ENCODE measurements at regions not wholly inside any gene's neighbourhood (a gene's known extent, or its start where the extent isn't known, plus 50 kb on each side); places are given as distances from the start of the nearest gene placed in this dataset.

GRCh38 chr4:13178621-13179020 is 305.5 kb downstream of the RAB28 start:
- H3K4me2 ChIP-seq (ENCODE audit: control insufficient read depth, extremely low read depth, insufficient read depth, low read depth, low read length), result no peak overlapping the region
- H3K27me3 ChIP-seq (ENCODE audit: control insufficient read depth, extremely low read depth, insufficient read depth, low read length), result no peaks in the 10 kb centered on the region
- dilution Hi-C loops (cut with MboI; ENCODE audit: extremely low pct_ligation_motif_present, low sequenced_read_pairs), result no loop called here
- no peaks in the 10 kb centered on the region for H3K9me1 ChIP-seq (ENCODE audit: control insufficient read depth, extremely low read depth, insufficient read depth, low read length)
- H3K27ac ChIP-seq (ENCODE audit: control insufficient read depth, insufficient read depth, low read length), result no peak overlapping the region
- no peaks in the 10 kb centered on the region for H3K79me2 ChIP-seq (ENCODE audit: control insufficient read depth, insufficient read depth, low read length)
- no peak overlapping the region for H3K9ac ChIP-seq (ENCODE audit: control insufficient read depth, extremely low read depth, insufficient read depth, low read length)
- DNase-seq (ENCODE audit: low read depth, low spot score), result no peak
- H3K4me1 ChIP-seq (ENCODE audit: control insufficient read depth, extremely low read depth, insufficient read depth, low read length), result no peaks in the 10 kb centered on the region
- no peaks in the 10 kb centered on the region for H3K9me3 ChIP-seq (ENCODE audit: control insufficient read depth, low read depth, low read length)
- FAIRE-seq, result no peak
- H3K4me3 ChIP-seq (ENCODE audit: control insufficient read depth in 2 of 3, extremely low read depth in 1 of 3, insufficient read depth in 2 of 3, low read depth in 1 of 3, low read length in 3 of 3), result no peak overlapping the region
- no peaks in the 10 kb centered on the region for H3K36me3 ChIP-seq (ENCODE audit: control insufficient read depth in 2 of 2, extremely low read depth in 1 of 2, insufficient read depth in 2 of 2, low read length in 2 of 2)
- no peak overlapping the region for H2AFZ ChIP-seq (ENCODE audit: control insufficient read depth, low read length)
- TF ChIP-seq EZH2 (IDR thresholded peaks at IDR 0.05; ENCODE audit: low read length) (no peak), CTCF (optimal IDR thresholded peaks at IDR 0.05 in 1 of 3, IDR thresholded peaks at IDR 0.05 in 1 of 3, conservative IDR thresholded peaks at IDR 0.05 in 1 of 3; ENCODE audit: extremely low read depth in 1 of 3, insufficient read depth in 2 of 3, low read length in 3 of 3) (no peak)
- H4K20me1 ChIP-seq (ENCODE audit: control insufficient read depth, extremely low read depth, insufficient read depth, low read length), result no peaks in the 10 kb centered on the region

- Histone ChIP-seq H3K27ac (ENCODE audit: control insufficient read depth, insufficient read depth, low read length) (no peak overlapping the region), H3K4me2 (ENCODE audit: control insufficient read depth, extremely low read depth, insufficient read depth, low read depth, low read length) (no peak overlapping the region), H3K36me3 (ENCODE audit: control insufficient read depth in 2 of 2, extremely low read depth in 1 of 2, insufficient read depth in 2 of 2, low read length in 2 of 2) (no peaks in the 10 kb centered on the region), H2AFZ (ENCODE audit: control insufficient read depth, low read length) (no peak overlapping the region), H4K20me1 (ENCODE audit: control insufficient read depth, extremely low read depth, insufficient read depth, low read length) (no peaks in the 10 kb centered on the region), H3K27me3 (ENCODE audit: control insufficient read depth, extremely low read depth, insufficient read depth, low read length) (no peaks in the 10 kb centered on the region), H3K4me1 (ENCODE audit: control insufficient read depth, extremely low read depth, insufficient read depth, low read length) (no peaks in the 10 kb centered on the region), H3K9me3 (ENCODE audit: control insufficient read depth, low read depth, low read length) (no peaks in the 10 kb centered on the region), H3K9ac (ENCODE audit: control insufficient read depth, extremely low read depth, insufficient read depth, low read length) (no peak overlapping the region), H3K4me3 (ENCODE audit: control insufficient read depth in 2 of 3, extremely low read depth in 1 of 3, insufficient read depth in 2 of 3, low read depth in 1 of 3, low read length in 3 of 3) (no peak overlapping the region), H3K9me1 (ENCODE audit: control insufficient read depth, extremely low read depth, insufficient read depth, low read length) (no peaks in the 10 kb centered on the region), H3K79me2 (ENCODE audit: control insufficient read depth, insufficient read depth, low read length) (no peaks in the 10 kb centered on the region)
- TF ChIP-seq EZH2 (IDR thresholded peaks at IDR 0.05; ENCODE audit: low read length), result no peak
- no peak for TF ChIP-seq CTCF (optimal IDR thresholded peaks at IDR 0.05 in 1 of 3, IDR thresholded peaks at IDR 0.05 in 1 of 3, conservative IDR thresholded peaks at IDR 0.05 in 1 of 3; ENCODE audit: extremely low read depth in 1 of 3, insufficient read depth in 2 of 3, low read length in 3 of 3)
- FAIRE-seq (no peak), DNase-seq (ENCODE audit: low read depth, low spot score) (no peak)
- dilution Hi-C loops (cut with MboI; ENCODE audit: extremely low pct_ligation_motif_present, low sequenced_read_pairs), result no loop called here
Observed at GRCh38 chr4:13176741-13177142, 307.4 kb downstream of the RAB28 start.

All from keratinocyte (primary cell).